NCI-H2081 treated with DMSO at 0.1 percent for 48 hours (cell line): ENCODE measurements at regions not wholly inside any gene's neighbourhood (a gene's known extent, or its start where the extent isn't known, plus 50 kb on each side); places are given as distances from the start of the nearest gene placed in this dataset.

ENCODE experiments used
- DNase-seq: peaks from one replicate; lab custom pipeline; 2025; lab: John Stamatoyannopoulos, UW

DNA sequence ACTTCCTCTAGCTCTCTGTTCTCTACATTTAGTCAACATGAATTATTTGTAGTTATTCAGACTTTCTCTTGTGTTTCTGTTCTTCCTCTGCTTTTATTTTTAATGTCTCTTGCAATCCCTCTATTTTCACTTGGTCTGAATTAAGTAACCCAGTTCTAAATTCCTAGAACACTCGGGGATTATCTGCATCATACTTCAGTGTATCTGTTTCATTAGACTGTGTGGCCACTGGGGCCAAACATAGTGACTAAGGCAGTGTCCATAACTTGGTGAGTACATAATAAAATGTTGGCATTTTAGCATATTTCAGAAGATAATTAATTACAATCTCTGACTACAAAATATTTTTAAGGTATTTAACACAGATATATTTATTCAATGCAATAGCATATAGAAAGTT, 1087.2 kb upstream of the B3GALT2 start:
- DNase-seq: no peak

DNA sequence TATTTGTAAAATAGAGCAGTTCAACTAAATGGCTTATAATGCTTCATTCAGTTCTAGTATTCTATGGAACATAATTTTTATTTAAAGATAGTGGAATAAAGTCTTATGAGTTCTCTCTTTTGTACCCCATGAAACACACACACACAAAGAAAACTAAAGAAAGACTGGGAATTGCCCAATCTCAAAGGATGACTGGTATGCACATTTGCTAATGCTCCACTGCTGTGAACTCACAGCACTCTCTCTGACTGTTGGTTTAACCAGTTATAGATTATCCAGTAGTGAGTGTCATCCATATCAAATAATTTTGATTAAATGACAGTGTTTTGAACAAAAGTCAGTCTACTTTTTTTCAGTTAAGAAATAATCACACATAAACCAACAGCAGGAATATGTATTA, 1082.4 kb upstream of the B3GALT2 start:
- no peak for DNase-seq

DNA sequence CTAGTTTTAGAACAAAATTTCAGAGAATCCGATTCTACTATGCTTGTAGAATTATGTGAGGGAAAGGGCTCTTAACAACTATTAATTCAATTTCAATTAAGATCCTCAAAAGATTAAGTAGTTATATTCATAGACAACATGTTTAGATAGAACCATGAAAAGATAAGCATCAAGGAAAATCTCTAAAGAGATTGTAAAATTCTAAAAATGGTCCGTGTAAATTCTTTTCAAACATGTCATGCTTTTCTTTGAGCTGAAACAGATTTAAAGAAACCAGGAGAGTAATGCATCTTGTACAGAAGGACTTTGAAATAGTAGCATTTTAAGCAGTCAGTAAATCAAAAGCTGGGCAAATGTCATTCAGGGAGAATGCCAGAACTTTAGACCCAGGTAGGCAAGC, 1080.6 kb upstream of the B3GALT2 start:
- no peak for DNase-seq

DNA sequence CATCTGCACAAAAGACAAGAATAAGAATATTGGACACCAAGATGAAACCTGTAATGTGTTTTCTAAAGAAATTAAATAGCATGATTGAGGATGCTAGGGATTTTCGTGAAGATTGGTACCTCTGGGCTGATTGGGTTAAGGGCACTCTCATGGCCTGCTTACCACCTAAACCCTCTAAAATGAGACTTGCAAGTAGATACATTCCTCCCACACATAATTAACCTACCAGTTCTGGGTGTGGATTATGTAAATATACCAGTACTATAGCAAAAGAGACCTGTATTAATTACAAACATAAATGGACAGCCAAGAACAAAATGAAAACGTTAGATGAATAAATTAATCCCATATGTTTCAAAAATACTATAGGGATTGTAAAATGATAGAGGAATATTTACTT, 1069.6 kb upstream of the B3GALT2 start:
- no peak for DNase-seq

DNA sequence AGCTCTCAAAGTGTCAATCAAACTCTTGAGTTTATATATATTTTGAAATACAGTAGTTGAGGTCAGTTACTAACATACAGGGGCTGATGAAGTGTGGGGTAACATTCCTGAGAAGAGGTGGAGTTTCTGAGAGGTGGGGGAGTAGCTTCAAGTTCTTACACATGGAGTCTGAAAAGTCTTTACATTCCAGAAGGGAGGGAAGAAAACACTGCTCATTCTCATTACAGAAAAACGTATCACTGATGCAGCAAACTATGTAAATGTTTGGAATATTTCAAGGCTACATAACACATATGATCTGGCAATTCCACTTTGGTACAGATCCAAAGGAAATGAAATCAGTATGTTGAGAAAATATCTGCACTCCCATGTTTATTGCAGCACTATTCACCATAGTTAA, 1065.8 kb upstream of the B3GALT2 start:
- DNase-seq: no peak

DNA sequence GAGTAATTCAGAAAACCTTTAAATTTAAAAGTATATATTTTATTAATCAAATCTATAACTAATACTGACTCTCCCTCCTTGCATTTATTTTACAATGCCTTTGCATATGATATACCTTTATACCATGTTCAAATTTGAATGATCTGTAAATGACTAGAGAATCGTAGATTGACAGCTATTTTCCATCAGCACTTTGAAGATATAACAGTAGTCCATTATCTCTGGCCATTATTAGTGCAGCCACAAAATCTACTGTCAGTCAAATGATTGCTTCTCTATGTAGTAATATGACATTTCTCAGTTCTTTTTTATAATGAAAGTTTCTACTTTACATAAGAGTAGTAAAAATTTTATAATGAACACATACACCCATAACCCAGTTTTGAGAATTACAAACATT, 1054.8 kb upstream of the B3GALT2 start:
- DNase-seq: no peak

DNA sequence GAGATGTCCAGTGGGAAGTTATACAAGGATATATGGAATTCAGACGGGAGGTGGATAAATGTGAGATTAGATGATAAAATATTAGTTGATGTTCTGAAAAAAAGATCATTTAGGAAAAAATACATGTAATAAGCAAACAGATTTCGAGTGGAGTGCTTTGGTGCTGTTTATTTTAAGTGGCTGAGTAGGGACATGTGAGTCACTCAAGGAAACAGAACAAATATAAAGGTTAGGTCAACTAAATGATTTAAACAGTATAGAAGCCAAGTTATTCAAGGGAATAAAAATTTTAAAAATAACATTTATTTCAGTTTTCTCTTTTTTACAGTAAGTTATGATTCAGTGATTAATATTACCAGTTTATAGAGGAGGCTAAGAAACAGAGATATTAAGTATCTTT, 1046.7 kb upstream of the B3GALT2 start:
- no peak for DNase-seq

DNA sequence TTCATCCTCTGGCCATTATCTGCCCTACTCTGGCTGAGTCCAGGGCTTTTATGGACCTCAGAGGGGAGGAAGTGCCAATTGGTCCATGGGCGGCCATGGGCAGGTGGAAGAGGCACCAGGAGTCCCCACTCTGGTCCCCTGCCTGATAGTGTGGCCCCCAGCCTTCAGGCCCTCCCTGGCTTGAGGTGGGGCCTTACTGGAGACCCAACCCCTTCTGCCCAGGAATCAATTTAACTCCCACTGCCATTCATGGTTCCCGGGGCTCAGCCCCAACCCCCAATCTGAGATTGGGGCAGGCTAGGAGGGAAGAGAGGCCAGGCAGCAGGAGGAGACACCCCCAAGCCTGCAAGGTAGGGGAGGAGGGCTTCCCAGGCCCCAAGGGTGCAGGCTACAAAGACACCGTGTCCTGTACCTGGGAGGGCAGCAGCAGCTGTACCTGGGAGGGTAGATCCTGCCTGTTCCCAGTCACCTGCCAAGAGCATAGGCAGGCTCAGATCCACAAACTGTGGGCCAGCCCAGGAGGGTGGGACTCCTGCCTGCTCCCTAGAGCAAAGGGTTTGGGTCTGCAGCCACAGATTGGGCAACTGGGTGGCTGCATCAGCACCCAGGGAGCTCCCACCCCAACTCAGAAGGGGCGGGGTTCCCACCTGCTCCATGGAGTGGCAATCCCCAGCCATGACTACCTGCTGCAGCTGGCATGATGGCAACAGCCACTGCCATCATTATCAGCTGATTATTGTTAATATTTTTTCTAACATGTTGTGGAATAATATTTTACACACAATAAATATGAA, 1044.1 kb upstream of the B3GALT2 start:
- DNase-seq: no peak

DNA sequence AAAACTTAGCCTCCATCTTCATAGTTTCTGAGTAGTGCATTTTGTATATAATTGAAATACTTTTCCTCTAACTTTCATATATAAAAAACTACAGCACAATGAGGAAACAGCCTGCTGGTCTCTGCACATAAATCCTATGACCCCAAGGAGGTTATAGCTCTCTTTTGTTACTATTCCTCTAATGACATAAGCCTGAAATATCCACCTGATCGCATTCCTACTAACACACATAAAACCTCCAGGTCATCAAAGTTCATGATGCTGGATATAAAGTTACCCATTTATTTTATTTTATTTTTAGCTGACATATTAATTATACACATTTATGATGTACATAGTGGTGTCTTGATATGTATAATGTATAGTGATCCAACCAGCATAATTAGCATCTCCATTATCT, 1042.0 kb upstream of the B3GALT2 start:
- no peak for DNase-seq

DNA sequence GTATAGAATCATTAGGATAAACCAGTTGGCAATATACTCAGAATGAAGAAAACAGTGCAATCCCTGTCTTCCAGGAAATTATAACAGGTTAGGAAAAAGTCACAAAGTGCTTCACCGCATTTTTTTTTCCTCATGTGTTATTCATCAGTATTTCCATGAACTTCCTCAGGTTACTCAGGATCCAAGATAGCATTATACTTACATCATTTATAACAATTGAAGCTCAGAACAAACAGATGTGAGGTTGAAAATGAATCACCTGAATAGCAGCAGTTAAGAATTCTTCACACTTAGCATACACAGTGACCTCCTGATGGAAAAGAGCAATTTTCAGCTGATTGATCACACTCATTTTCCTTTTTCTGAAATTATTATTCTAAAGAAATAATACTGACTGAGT, 1040.7 kb upstream of the B3GALT2 start:
- DNase-seq: no peak

DNA sequence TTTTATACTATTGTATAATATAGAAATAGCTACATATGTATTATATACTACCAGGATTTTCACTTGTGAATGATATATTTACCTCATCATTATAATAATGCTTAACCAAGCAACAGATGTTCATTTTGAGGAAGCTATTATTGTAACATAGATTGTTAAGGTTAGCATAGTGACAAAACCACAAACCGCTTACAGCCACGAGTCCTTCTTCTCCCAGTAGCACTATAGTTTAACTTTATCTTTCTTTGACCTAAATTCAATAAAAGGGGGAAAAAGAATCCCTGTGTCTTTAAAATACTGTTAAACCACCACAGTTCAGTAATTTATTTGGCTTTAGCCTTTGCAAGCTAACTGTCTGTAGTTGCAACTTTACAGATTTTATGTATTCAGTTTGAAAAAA, 1039.4 kb upstream of the B3GALT2 start:
- no peak for DNase-seq

DNA sequence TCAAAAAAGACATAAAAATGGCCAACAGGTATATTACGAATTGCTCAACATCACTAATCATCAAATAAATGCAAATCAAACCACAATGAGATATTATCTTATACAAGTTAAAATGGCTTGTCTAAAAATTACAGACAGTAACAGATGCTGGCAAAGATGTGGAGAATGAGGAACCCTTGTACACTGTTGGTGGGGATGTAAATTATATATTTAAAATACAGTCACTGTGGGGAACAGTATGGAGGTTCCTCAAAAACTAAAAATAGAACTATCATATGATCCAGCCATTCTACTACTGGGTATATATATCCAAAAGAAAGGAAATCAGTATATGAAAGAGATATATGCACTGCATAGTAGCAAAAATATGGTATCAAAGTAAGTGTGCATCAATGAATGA, 1037.2 kb upstream of the B3GALT2 start:
- DNase-seq: no peak

DNA sequence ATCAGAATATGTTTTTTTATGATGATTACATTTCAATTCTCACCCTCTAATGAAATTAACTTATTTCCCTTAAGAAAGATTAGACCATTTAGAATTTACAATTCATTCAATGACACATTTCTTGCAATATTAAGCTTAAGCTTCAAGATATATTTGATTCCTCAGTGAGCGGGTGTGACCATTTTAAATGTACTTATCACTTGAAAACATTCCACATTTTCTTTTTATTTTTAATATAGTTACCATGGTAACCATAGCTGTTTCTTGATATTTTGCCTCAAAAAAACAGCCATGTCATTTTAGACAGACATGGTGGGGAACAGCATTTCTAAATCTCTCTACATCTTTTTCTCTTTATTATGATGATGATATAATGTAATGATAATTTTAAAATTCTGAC, 1029.0 kb upstream of the B3GALT2 start:
- no peak for DNase-seq

DNA sequence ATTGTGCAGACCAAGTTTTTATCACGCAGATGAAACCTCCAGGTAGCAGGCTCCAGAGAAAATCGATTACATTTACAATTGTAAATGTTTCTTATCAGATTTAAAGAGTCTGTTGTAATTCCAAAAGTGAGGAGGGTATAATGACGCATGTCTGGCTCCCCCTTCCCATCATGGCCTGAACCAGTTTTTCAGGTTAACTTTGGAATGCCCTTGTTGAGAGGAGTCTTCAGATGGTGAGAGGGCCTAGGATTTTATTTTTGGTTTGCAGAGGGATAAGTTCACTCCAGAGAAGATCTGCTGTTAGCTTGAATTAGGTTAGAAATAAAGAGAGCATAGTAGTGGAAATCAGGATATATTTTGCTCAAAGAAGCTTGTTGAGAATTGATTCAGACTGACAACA, 1028.3 kb upstream of the B3GALT2 start:
- DNase-seq: no peak

DNA sequence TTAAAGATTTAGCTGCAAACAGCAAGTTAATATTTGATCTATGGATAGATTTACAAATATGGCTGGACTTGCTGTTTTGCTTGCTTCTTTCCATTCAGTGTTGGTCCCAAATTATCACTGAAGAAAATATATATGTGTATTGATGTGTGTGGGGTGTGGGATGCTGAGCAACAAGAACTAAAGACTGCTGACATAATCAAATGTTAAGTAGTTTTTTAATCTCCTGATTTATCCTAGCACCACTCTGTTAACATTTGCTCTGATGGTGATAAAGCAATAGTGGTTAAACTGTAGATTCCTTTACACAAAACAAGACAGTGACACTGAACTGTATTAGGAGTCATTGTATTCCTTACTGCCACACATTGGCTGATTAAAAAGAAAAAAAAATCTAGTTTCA, 1023.5 kb upstream of the B3GALT2 start:
- no peak for DNase-seq

DNA sequence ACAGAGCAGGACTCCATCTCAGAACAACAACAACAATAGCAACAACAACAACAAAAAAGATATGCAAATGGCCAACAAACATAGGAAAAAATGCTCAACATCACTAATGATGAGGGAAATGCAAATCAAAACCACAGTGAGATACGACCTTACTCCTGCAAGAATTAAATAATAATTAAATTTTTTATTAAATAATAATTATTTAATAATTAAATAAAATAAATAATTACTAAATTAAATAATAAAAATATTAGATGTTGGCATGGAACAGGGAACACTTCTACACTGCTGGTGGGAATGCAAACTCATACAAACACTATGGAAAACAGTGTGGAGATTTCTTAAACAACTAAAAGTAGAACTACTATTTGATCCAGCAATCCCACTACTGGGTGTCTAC, 1022.3 kb upstream of the B3GALT2 start:
- no peak for DNase-seq

DNA sequence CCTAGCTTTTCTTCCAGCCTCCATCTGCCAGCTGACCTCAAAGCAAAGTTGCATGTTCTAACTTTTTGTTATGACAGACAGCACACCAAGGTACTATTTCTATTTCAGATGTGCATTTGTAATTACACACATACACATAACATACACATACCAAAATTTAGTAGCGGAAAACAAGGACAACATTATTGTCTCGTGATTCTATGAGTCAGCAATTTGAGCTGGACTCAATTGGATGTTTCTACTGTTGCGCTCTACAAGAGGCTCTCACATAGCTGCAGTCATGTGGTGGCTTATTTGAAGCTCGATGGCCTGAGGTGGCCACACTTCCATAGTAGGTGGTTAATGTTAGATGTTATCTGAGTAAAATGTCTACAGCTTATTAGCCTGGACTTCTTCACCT, 1010.1 kb upstream of the B3GALT2 start:
- no peak for DNase-seq

DNA sequence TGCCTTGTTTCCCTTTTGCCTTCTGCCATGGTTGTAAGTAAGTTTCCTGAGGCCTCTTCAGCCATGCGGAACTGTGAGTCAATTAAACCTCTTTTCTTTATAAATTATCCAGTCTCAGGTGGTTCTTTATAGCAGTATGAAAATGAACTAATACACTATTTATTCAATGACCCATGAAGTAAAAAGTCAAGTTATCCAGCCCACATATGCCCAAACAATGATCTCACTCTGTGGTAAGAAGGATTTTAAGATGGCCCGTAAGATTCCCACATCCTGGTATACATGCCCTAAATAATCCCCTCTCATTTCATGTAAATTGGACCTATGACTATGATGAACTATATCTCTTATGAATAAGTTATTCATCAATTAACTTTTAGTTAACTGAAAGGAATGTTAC, 1008.3 kb upstream of the B3GALT2 start:
- no peak for DNase-seq

DNA sequence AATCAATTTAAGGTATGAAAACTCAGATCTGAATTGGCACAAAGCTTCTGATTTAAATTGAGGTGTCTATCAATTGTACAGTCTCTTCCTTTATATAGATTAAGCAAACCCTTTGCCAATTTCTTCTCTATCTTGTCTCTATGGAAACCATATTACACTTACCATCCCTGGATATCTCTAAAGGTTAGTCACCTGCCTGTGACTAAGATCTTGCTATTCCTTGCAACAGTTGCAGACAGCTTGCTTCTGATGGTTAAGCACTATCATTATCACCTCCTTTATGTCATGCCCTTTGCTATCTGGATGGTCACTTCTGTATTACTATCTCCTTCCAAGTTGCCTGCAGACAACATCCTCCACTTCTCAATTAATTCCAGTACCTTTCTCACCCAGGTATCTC, 998.6 kb upstream of the B3GALT2 start:
- no peak for DNase-seq

DNA sequence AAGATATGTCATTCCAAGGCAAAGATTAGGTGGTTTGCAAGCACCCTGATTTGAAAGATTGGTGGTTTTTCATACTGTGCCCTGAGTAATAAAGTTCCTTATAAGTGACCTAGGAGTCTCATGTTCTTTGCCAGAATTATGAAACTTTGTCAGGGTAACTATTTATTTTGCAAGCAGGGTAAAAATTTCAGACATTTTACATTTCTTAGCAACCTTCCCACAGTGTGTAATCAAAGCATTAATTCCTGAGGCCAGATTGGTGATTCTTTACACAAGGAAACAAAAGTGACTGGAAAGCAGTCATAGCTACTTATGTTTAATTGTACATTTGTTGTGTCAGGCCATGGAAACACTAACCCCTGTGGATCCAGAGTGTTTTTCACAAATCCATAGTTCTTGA, 998.0 kb upstream of the B3GALT2 start:
- no peak for DNase-seq

DNA sequence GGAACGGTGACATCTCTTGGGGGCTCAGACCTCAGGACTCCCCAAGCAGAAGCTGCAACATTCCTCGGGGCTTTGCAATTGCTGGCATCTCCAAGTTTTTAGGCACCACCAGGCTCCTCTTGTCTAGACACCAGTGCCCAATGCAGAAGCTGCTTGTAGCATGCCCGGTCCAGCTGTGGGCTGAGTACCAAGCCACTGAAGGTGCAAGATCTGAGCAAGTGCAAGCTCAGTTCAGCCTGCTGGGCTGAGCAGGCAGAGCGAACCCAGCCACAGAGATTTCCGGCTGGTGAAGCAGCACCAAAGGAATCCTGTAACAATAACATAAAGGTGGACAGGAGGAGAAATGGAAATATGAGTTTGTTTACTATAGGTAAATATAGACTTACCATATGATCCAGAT, 995.4 kb upstream of the B3GALT2 start:
- DNase-seq: no peak

DNA sequence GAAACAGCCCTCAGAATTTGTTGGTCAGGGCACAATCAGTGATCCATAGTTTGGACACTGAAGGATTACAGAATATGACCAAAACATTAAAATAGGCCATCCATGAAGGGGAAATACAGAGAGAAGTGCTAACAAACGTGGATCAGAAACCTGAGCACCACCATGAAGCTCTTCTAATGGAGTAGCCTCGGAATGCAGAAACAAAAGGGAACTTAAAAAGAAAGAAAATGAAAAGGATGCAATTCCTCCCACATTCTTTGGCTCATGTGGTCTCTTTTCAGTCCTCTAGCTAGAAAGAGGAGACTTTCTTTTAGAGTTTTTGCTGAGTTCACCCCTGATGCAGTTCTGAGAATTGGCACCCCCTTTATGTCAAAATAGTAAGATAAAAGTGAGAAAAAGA, 989.8 kb upstream of the B3GALT2 start:
- DNase-seq: no peak

DNA sequence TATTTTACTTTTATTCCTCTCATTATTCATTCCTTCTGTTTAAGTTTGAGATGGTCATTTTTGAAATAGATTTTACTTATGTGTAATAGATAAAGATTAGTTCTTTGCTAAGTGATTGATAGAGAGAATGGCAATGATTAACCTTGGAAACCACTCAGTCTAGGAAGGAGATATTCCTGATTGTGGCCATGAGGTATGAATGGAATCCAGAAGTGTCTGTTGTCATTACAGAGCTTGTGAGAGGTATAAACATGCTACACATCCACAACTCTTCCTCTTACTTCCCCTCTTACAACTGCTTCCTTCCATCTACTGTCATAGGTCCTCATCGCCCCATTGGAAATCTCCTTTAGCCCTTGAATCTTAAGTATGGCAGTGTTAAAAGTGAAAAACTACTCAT, 988.8 kb upstream of the B3GALT2 start:
- DNase-seq: no peak

DNA sequence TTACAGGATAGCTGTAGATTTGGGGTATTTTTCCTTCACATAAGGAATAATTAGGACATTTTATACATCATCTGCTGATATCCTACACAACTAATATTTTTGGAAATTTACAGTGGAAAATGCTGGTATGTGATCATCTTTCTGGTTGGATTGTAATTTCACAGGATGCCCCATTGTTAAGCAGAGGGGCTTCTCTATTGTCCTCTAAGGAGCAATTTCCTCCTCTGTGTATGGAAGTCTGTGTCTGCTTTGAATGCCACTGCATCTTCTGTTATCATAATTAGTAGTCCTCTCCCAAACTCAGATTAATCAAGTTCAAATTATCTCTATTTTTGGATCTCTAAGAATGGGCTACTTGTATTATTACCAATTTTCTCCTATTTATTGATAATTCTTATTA, 988.1 kb upstream of the B3GALT2 start:
- no peak for DNase-seq

DNA sequence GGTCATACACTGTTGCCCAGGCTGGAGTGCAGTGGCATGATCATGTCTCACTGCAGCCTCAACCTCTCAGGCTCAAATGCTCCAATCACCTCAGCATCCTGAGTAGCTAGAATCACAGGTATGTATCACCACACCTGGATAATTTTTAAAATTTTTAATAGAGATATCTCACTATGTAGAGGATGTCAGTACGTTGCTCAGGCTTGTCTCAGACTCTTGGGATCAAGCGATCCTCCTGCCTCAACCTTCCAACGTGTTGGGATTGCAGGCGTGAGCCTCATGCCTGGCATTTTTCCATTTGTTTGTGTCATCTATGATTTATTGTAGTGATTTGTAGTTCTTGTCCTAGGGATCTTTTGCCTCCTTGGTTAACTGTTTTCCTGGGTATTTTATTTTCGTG, 985.2 kb upstream of the B3GALT2 start:
- no peak for DNase-seq
